Thoracic aorta (tissue), 2 donors: ENCODE measurements at regions not wholly inside any gene's neighbourhood (a gene's known extent, or its start where the extent isn't known, plus 50 kb on each side); places are given as distances from the start of the nearest gene placed in this dataset.

Experiments
- ATAC-seq: fragments of 150-250 bp; one replicate; pipeline ENCODE4 v1.8.0; 2017; ENCODE audit warnings: low read depth; ENCODE audit not compliant: insufficient number of reproducible peaks, low FRiP score
- DNase-seq: peaks from one replicate; pipeline ENCODE4 v3.0.0-alpha.2; 2020; ENCODE audit warnings: low spot score
- H3K27ac ChIP-seq, 2 donors: fragments of 200-600 bp; sonication (generic); 1 replicate in 1 of 2; 2 replicates in 1 of 2; pipeline ENCODE4 v1.5.1; 2016; ENCODE audit warnings: mild to moderate bottlenecking in 2 of 2, moderate library complexity in 2 of 2
- H3K27me3 ChIP-seq: fragments of 200-600 bp; sonication (generic); replicated peaks from 2 replicates; pipeline ENCODE4 v1.6.0; 2016; ENCODE audit warnings: mild to moderate bottlenecking; ENCODE audit not compliant: insufficient read depth
- H3K36me3 ChIP-seq: fragments of 200-600 bp; sonication (generic); one replicate; pipeline ENCODE4 v1.5.1; 2016
- H3K4me1 ChIP-seq, 2 donors: fragments of 200-600 bp; sonication (generic); 1 replicate in 1 of 2; 2 replicates in 1 of 2; pipeline versions ENCODE4 v1.5.1 to v1.6.0; 2016; ENCODE audit warnings: low read depth in 2 of 2, mild to moderate bottlenecking in 1 of 2; ENCODE audit not compliant: control insufficient read depth in 1 of 2
- H3K4me3 ChIP-seq: fragments of 200-600 bp; sonication (generic); 2 replicates; pipeline ENCODE4 v1.5.1; 2016; ENCODE audit warnings: mild to moderate bottlenecking
- H3K9me3 ChIP-seq: fragments of 200-600 bp; sonication (generic); 2 replicates; pipeline ENCODE4 v1.5.1; 2016
- CTCF ChIP-seq: fragments of 200-600 bp; sonication (generic); IDR thresholded peaks from one replicate; pipeline ENCODE4 v1.5.1; 2019; ENCODE audit warnings: antibody characterized with exemption

GRCh38 chr2:146785101-146785500, 1059.7 kb upstream of the ACVR2A start:
- no peaks in the 10 kb centered on the region for H3K9me3 ChIP-seq
- no peaks in the 10 kb centered on the region for H3K4me1 ChIP-seq
- TF ChIP-seq CTCF, result no peak
- no peak overlapping the region for H3K4me3 ChIP-seq
- no peak overlapping the region for H3K27ac ChIP-seq
- ATAC-seq (no peak), DNase-seq (no peak)
- H3K36me3 ChIP-seq, result no peaks in the 10 kb centered on the region
- H3K27me3 ChIP-seq, result no peaks in the 10 kb centered on the region

- DNase-seq, result no peak
- ATAC-seq, result no peak
- Histone ChIP-seq H3K27ac (no peak overlapping the region), H3K27me3 (no peaks in the 10 kb centered on the region), H3K4me1 (no peaks in the 10 kb centered on the region), H3K9me3 (no peaks in the 10 kb centered on the region), H3K4me3 (no peak overlapping the region), H3K36me3 (no peaks in the 10 kb centered on the region)
- no peak for TF ChIP-seq CTCF
Measured at GRCh38 chr2:146784602-146785001, 1060.2 kb upstream of the ACVR2A start.

GRCh38 chr2:146777181-146777580, 1067.6 kb upstream of the ACVR2A start:
- Histone ChIP-seq H3K4me1 (no peaks in the 10 kb centered on the region), H3K36me3 (no peaks in the 10 kb centered on the region)
- ATAC-seq, result no peak

GRCh38 chr2:146776596-146776995, 1068.2 kb upstream of the ACVR2A start:
- no peak for ATAC-seq
- Histone ChIP-seq H3K4me3 (no peak overlapping the region), H3K36me3 (no peaks in the 10 kb centered on the region), H3K9me3 (no peaks in the 10 kb centered on the region), H3K27me3 (no peaks in the 10 kb centered on the region), H3K27ac (no peak overlapping the region), H3K4me1 (no peaks in the 10 kb centered on the region)
- no peak for TF ChIP-seq CTCF
- no peak for DNase-seq

More at GRCh38 chr2:146777181-146777580, 1067.6 kb upstream of the ACVR2A start:
- DNase-seq, result no peak
- Histone ChIP-seq H3K27me3 (no peaks in the 10 kb centered on the region), H3K27ac (no peak overlapping the region), H3K4me3 (no peak overlapping the region), H3K9me3 (no peaks in the 10 kb centered on the region)
- no peak for TF ChIP-seq CTCF

- ATAC-seq, result no peak
- no peak for TF ChIP-seq CTCF
- H3K4me3 ChIP-seq, result no peak overlapping the region
Measured at GRCh38 chr2:146771531-146771930, 1073.3 kb upstream of the ACVR2A start.

More at GRCh38 chr2:146771531-146771930, 1073.3 kb upstream of the ACVR2A start:
- DNase-seq, result no peak
- no peak overlapping the region for H3K27ac ChIP-seq
- H3K36me3 ChIP-seq, result no peaks in the 10 kb centered on the region
- H3K4me1 ChIP-seq, result no peaks in the 10 kb centered on the region
- H3K9me3 ChIP-seq, result no peaks in the 10 kb centered on the region
- no peaks in the 10 kb centered on the region for H3K27me3 ChIP-seq
